Stimulated activated CD8-positive, alpha-beta memory T cell treated with anti-CD3 and anti-CD28 coated beads, Interleukin-15, amount 100 ng/mL, for 48 hours (primary cell): ENCODE measurements at regions not wholly inside any gene's neighbourhood (a gene's known extent, or its start where the extent isn't known, plus 50 kb on each side); places are given as distances from the start of the nearest gene placed in this dataset.
A peak's percentile ranks its signal among the peaks of the same experiment; 100 is the strongest.

Experiments used
- DNase-seq, 2 donors: peaks; one replicate each; pipeline ENCODE4 v3.0.0-alpha.2; 2020; ENCODE audit warnings: low read depth in 2 of 2

GRCh38 chr12:89960607-89961394 lies 252.2 kb upstream of the ATP2B1 start:
- no peak for DNase-seq

GRCh38 chr12:89960011-89960507 lies 251.4 kb upstream of the ATP2B1 start:
- DNase-seq, result peak in 1 of 2 donors; percentile 32

GRCh38 chr12:89959179-89959578 lies 250.5 kb upstream of the ATP2B1 start:
- DNase-seq, result no peak

GRCh38 chr12:89954259-89954658 lies 245.6 kb upstream of the ATP2B1 start:
- no peak for DNase-seq

- DNase-seq, result no peak
These were observed 243.0 kb upstream of the ATP2B1 start for GRCh38 chr12:89951694-89952060.

GRCh38 chr12:89951050-89951693 lies 242.5 kb upstream of the ATP2B1 start:
- DNase-seq, result no peak

- no peak for DNase-seq
These were observed 241.8 kb upstream of the ATP2B1 start for GRCh38 chr12:89950421-89950820.

GRCh38 chr12:89949457-89950195 lies 241.0 kb upstream of the ATP2B1 start:
- peak in 1 of 2 donors; percentile 25 for DNase-seq

- DNase-seq, result no peak
These were observed 239.9 kb upstream of the ATP2B1 start for GRCh38 chr12:89948271-89949175.

GRCh38 chr12:89947437-89948270 lies 239.0 kb upstream of the ATP2B1 start:
- no peak for DNase-seq

GRCh38 chr12:89946518-89947135 lies 238.0 kb upstream of the ATP2B1 start:
- no peak for DNase-seq

GRCh38 chr12:89945123-89945522 lies 236.5 kb upstream of the ATP2B1 start:
- DNase-seq, result no peak

- no peak for DNase-seq
These were observed 234.8 kb upstream of the ATP2B1 start for GRCh38 chr12:89943463-89943862.

- no peak for DNase-seq
These were observed 232.8 kb upstream of the ATP2B1 start for GRCh38 chr12:89941436-89941835.

GRCh38 chr12:89939522-89940215 lies 231.0 kb upstream of the ATP2B1 start:
- DNase-seq, result no peak

GRCh38 chr12:89936631-89937030 lies 228.0 kb upstream of the ATP2B1 start:
- no peak for DNase-seq

- DNase-seq, result no peak
These were observed 227.2 kb upstream of the ATP2B1 start for GRCh38 chr12:89935850-89936249.

- no peak for DNase-seq
These were observed 225.3 kb upstream of the ATP2B1 start for GRCh38 chr12:89933911-89934310.

- no peak for DNase-seq
These were observed 224.3 kb upstream of the ATP2B1 start for GRCh38 chr12:89932954-89933353.

- no peak for DNase-seq
These were observed 219.8 kb upstream of the ATP2B1 start for GRCh38 chr12:89928467-89928866.
